IMR-90 (cell line): ENCODE measurements at regions not wholly inside any gene's neighbourhood (a gene's known extent, or its start where the extent isn't known, plus 50 kb on each side); places are given as distances from the start of the nearest gene placed in this dataset.
A peak's percentile ranks its signal among the peaks of the same experiment; 100 is the strongest.

ENCODE experiments used
- ATAC-seq: fragments of 200-7000 bp; cut with Tn5 transposase; 2 replicates; pipeline ENCODE4 v1.9.1; 2020; ENCODE audit warnings: low read depth, mild to moderate bottlenecking, moderate library complexity
- BruUV-seq: library from RNA; stranded (reverse); fragments of 400-500 nt; replicated peaks from 2 replicates; lab custom pipeline; 2021; lab: Mats Ljungman, UMichigan
- CTCF ChIA-PET: fragments of 300-600 bp; formaldehyde crosslinking; extraction: SDS; loops from one replicate; lab custom pipeline; 2021; ENCODE audit warnings: antibody characterized with exemption; lab: Yijun Ruan, JAX
- POLR2A ChIA-PET: fragments of 300-600 bp; sonication (Branson Sonifier 250); formaldehyde crosslinking; loops from one replicate; lab custom pipeline; 2022; ENCODE audit warnings: antibody characterized with exemption; ENCODE audit not compliant: unreplicated experiment; lab: Charles Lee
- DNase-seq: peaks from one replicate; pipeline ENCODE4 v3.0.0; 2013
- H2AFZ ChIP-seq: replicated peaks from 2 replicates; pipeline ENCODE3; 2013; ENCODE audit warnings: low read length, mild to moderate bottlenecking; ENCODE audit not compliant: poor library complexity
- H2AK5ac ChIP-seq: 2 replicates; pipeline ENCODE4 v1.6.1; 2013; ENCODE audit warnings: low read depth, low read length, inconsistent platforms
- H2AK9ac ChIP-seq: replicated peaks from 2 replicates; pipeline ENCODE3; 2013; ENCODE audit warnings: mild to moderate bottlenecking, low read depth, low read length, moderate library complexity; ENCODE audit not compliant: poor library complexity
- H2BK120ac ChIP-seq: 2 replicates; pipeline ENCODE4 v1.6.1; 2013; ENCODE audit warnings: low read depth, low read length, inconsistent platforms
- H2BK15ac ChIP-seq: 3 replicates; pipeline ENCODE4 v1.6.1; 2013; ENCODE audit warnings: low read depth, low read length, inconsistent platforms
- H2BK20ac ChIP-seq: 2 replicates; pipeline ENCODE4 v1.6.1; 2013; ENCODE audit warnings: low read depth, mild to moderate bottlenecking, inconsistent platforms, low read length, moderate library complexity
- H2BK5ac ChIP-seq: 2 replicates; pipeline ENCODE4 v1.6.1; 2013; ENCODE audit warnings: mild to moderate bottlenecking, low read depth, low read length, inconsistent platforms; ENCODE audit not compliant: poor library complexity, severe bottlenecking
- H3K14ac ChIP-seq: replicated peaks from 2 replicates; pipeline ENCODE4 v1.6.1; 2013; ENCODE audit warnings: low read depth, low read length, inconsistent platforms
- H3K18ac ChIP-seq: 2 replicates; pipeline ENCODE4 v1.6.1; 2013; ENCODE audit warnings: low read depth, low read length, control low read depth
- H3K23ac ChIP-seq: 2 replicates; pipeline ENCODE4 v1.6.1; 2013; ENCODE audit warnings: low read depth, low read length, inconsistent platforms
- H3K27ac ChIP-seq: 2 replicates; pipeline ENCODE4 v1.5.1; 2013; ENCODE audit warnings: mild to moderate bottlenecking, control low read depth, low read length; ENCODE audit not compliant: insufficient read depth
- H3K27me3 ChIP-seq: 2 replicates; pipeline ENCODE4 v1.6.1; 2013; ENCODE audit warnings: low read length; ENCODE audit not compliant: control insufficient read depth, insufficient read depth
- H3K36me3 ChIP-seq: 2 replicates; pipeline ENCODE4 v1.6.1; 2013; ENCODE audit warnings: low read length, mixed read lengths; ENCODE audit not compliant: control insufficient read depth, insufficient read depth
- H3K4ac ChIP-seq: 2 replicates; pipeline ENCODE4 v1.6.1; 2013; ENCODE audit warnings: low read depth, low read length, inconsistent platforms
- H3K4me1 ChIP-seq: 2 replicates; pipeline ENCODE4 v1.6.1; 2013; ENCODE audit warnings: low read length, mixed read lengths; ENCODE audit not compliant: control insufficient read depth, insufficient read depth
- H3K4me2 ChIP-seq: 2 replicates; pipeline ENCODE4 v1.6.1; 2013; ENCODE audit warnings: low read depth, mild to moderate bottlenecking, control low read depth, low read length, moderate library complexity
- H3K4me3 ChIP-seq: 2 replicates; pipeline ENCODE4 v1.5.1; 2013; ENCODE audit warnings: low read depth, mild to moderate bottlenecking, control low read depth, low read length, moderate library complexity; ENCODE audit not compliant: insufficient read depth
- H3K56ac ChIP-seq: 2 replicates; pipeline ENCODE4 v1.6.1; 2013; ENCODE audit warnings: low read length, inconsistent platforms; ENCODE audit not compliant: insufficient read depth; ENCODE audit errors: extremely low read depth
- H3K79me1 ChIP-seq, 2 experiments: 2 replicates each; pipeline ENCODE4 v1.6.1; 2013; ENCODE audit warnings: low read length in 2 of 2, inconsistent platforms in 1 of 2, low read depth in 1 of 2
- H3K9ac ChIP-seq: 2 replicates; pipeline ENCODE4 v1.6.1; 2013; ENCODE audit warnings: low read depth, low read length, control low read depth
- H3K9me1 ChIP-seq: 2 replicates; pipeline ENCODE4 v1.6.1; 2013; ENCODE audit warnings: low read length, inconsistent platforms; ENCODE audit not compliant: insufficient read depth
- H3K9me3 ChIP-seq: 2 replicates; pipeline ENCODE4 v1.6.1; 2013; ENCODE audit warnings: low read length; ENCODE audit not compliant: control insufficient read depth, insufficient read depth
- H4K20me1 ChIP-seq: 2 replicates; pipeline ENCODE4 v1.6.1; 2013; ENCODE audit warnings: low read length, inconsistent platforms; ENCODE audit not compliant: insufficient read depth
- H4K5ac ChIP-seq: 2 replicates; pipeline ENCODE4 v1.6.1; 2013; ENCODE audit warnings: mild to moderate bottlenecking, low read depth, low read length, control low read depth
- H4K8ac ChIP-seq, 2 experiments: 2 replicates each; pipeline ENCODE4 v1.6.1; 2013; ENCODE audit warnings: low read depth in 2 of 2, low read length in 2 of 2, control low read depth in 1 of 2, inconsistent platforms in 1 of 2
- H4K91ac ChIP-seq: 2 replicates; pipeline ENCODE4 v1.6.1; 2013; ENCODE audit warnings: low read depth, low read length, inconsistent platforms; ENCODE audit not compliant: insufficient read depth
- BHLHE40 ChIP-seq: fragments of 150-350 bp; IDR thresholded peaks from 2 replicates; pipeline ENCODE4 v1.6.1; 2016; ENCODE audit warnings: mild to moderate bottlenecking, low read depth, low read length
- CEBPB ChIP-seq: IDR thresholded peaks from 2 replicates; pipeline ENCODE4 v1.6.1; 2012; ENCODE audit warnings: low read depth, low read length, improper control_type of control experiment
- CHD1 ChIP-seq: IDR thresholded peaks from 2 replicates; pipeline ENCODE4 v1.6.1; 2012; ENCODE audit warnings: low read depth, low read length, improper control_type of control experiment
- CTCF ChIP-seq: conservative IDR thresholded peaks from 2 replicates; pipeline ENCODE4 v1.5.1; 2012; ENCODE audit warnings: mild to moderate bottlenecking, low read depth, low read length, improper control_type of control experiment
- ELK1 ChIP-seq: fragments of 150-350 bp; IDR thresholded peaks from 2 replicates; pipeline ENCODE4 v1.6.1; 2016; ENCODE audit warnings: low read depth, mild to moderate bottlenecking, low read length, moderate library complexity, borderline replicate concordance
- FOS ChIP-seq: fragments of 150-350 bp; IDR thresholded peaks from 2 replicates; pipeline ENCODE4 v1.6.1; 2016; ENCODE audit warnings: low read depth, low read length
- MAFK ChIP-seq: IDR thresholded peaks from 2 replicates; pipeline ENCODE4 v1.6.1; 2012; ENCODE audit warnings: low read depth, low read length, improper control_type of control experiment
- MAZ ChIP-seq: IDR thresholded peaks from 2 replicates; pipeline ENCODE4 v1.6.1; 2012; ENCODE audit warnings: low read depth, mild to moderate bottlenecking, low read length, improper control_type of control experiment, moderate library complexity, borderline replicate concordance
- MXI1 ChIP-seq: IDR thresholded peaks from 2 replicates; pipeline ENCODE4 v1.6.1; 2012; ENCODE audit warnings: low read depth, mild to moderate bottlenecking, low read length, moderate library complexity, borderline replicate concordance
- NFE2L2 ChIP-seq: fragments of 150-350 bp; IDR thresholded peaks from 2 replicates; pipeline ENCODE4 v1.6.1; 2016; ENCODE audit warnings: low read depth, mild to moderate bottlenecking, low read length
- POLR2A ChIP-seq: IDR thresholded peaks from 2 replicates; pipeline ENCODE4 v1.6.1; 2012; ENCODE audit warnings: mild to moderate bottlenecking, low read depth, low read length
- RAD21 ChIP-seq: IDR thresholded peaks from 2 replicates; pipeline ENCODE4 v1.6.1; 2012; ENCODE audit warnings: low read length, improper control_type of control experiment
- RCOR1 ChIP-seq: IDR thresholded peaks from 2 replicates; pipeline ENCODE4 v1.6.1; 2012; ENCODE audit warnings: mild to moderate bottlenecking, low read length, improper control_type of control experiment; ENCODE audit not compliant: insufficient replicate concordance
- RFX5 ChIP-seq: IDR thresholded peaks from 2 replicates; pipeline ENCODE4 v1.8.0; 2012; ENCODE audit warnings: low read depth, mild to moderate bottlenecking, low read length, moderate library complexity
- SMC3 ChIP-seq: fragments of 150-350 bp; IDR thresholded peaks from 2 replicates; pipeline ENCODE4 v1.6.1; 2016; ENCODE audit warnings: low read depth, mild to moderate bottlenecking, antibody characterized with exemption, low read length, moderate library complexity
- WGBS, 2 experiments: methylation state at CpG; one replicate each; pipeline versions ENCODE4 v1.1.5 to v1.1.7; 2013; ENCODE audit warnings: missing lambda C conversion rate in 2 of 2; ENCODE audit not compliant: insufficient read length in 1 of 2; ENCODE audit errors: extremely low coverage in 2 of 2; 5-methylcytosine and 5-hydroxymethylcytosine counted together
- dilution Hi-C: fragments of 300-500 bp; cut with HindIII; formaldehyde crosslinking; loops from one replicate; pipeline ENCODE4 v1.14.3; 2018; ENCODE audit warnings: low sequenced_read_pairs; ENCODE audit not compliant: unreplicated experiment
- in situ Hi-C: fragments of 300-500 bp; cut with MboI; formaldehyde crosslinking; loops from 3 replicates; pipeline ENCODE4 v1.14.3; 2019; ENCODE audit warnings: low sequenced_read_pairs, inconsistent platforms, mixed read lengths
- intact Hi-C: fragments of 100-400 bp; cut with micrococcal nuclease; formaldehyde crosslinking; loops from 2 replicates; pipeline ENCODE4 v1.10.0; 2022
- TF ChIP-seq, protein P1 (sequence below): fragments of 150-350 bp; IDR thresholded peaks from 2 replicates; pipeline ENCODE4 v1.6.1; 2017; ENCODE audit warnings: mild to moderate bottlenecking, antibody characterized with exemption, low read length, low read depth

DNA sequence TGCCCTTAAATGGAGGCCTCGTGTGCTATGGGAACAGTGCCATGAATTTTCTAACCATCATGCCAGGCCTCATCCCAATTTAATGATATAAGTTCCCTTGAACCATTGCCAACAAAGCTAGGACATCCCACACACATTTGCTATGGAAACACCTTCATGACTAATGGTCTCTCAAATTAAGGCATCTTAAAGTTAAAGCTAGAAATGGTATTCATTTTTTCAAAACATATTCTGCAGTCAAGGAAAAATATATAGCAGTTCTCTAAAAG is 117.3 kb downstream of the BTG1 start:
- H2BK5ac ChIP-seq, result no peak overlapping the region
- no peak overlapping the region for H3K4me3 ChIP-seq
- ChIA-PET CTCF (interaction anchor here (0.6 kb wide), 1 partner anchor 467 kb away, joined by 3 read pairs; no protein-coding TSS in a partner anchor), POLR2A (no interaction called here)
- no peak overlapping the region for H3K56ac ChIP-seq
- ATAC-seq (no peak), DNase-seq (no peak)
- peak overlapping the region; percentile 34; the same call in 1 of the 2 replicates for H2BK20ac ChIP-seq
- H2BK15ac ChIP-seq, result peak overlapping the region; percentile 43; the same call in 1 of the 3 replicates
- no peak overlapping the region for H4K91ac ChIP-seq
- no TSS peak for BruUV-seq
- no peaks in the 10 kb centered on the region for H3K9me3 ChIP-seq
- no peak overlapping the region for H4K5ac ChIP-seq
- 0 out of 2 replicates have a peak overlapping the region, but pooled peaks have one; percentile 17 for H3K4ac ChIP-seq
- H4K20me1 ChIP-seq, result no peaks in the 10 kb centered on the region
- H3K9ac ChIP-seq, result no peak overlapping the region
- no peak overlapping the region; a peak in 1 of 4 replicates for H4K8ac ChIP-seq
- no peaks in the 10 kb centered on the region for H3K27me3 ChIP-seq
- H3K4me1 ChIP-seq, result no peaks in the 10 kb centered on the region; the same call in 1 of the 2 replicates
- TF ChIP-seq POLR2A (no peak), CHD1 (no peak), MAFK (no peak), CTCF (no peak), RAD21 (no peak), RCOR1 (no peak), CEBPB (no peak), FOS (no peak), MXI1 (no peak), NFE2L2 (no peak), ELK1 (no peak), SMC3 (no peak), MAZ (no peak), RFX5 (no peak), BHLHE40 (no peak)
- TF ChIP-seq, protein P1, sequence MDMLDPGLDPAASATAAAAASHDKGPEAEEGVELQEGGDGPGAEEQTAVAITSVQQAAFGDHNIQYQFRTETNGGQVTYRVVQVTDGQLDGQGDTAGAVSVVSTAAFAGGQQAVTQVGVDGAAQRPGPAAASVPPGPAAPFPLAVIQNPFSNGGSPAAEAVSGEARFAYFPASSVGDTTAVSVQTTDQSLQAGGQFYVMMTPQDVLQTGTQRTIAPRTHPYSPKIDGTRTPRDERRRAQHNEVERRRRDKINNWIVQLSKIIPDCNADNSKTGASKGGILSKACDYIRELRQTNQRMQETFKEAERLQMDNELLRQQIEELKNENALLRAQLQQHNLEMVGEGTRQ, result no peak
- no peak overlapping the region for H3K4me2 ChIP-seq
- in situ Hi-C loops (no loop called here), dilution Hi-C loops (no loop called here), intact Hi-C loops (no loop called here)
- no peaks in the 10 kb centered on the region for H3K36me3 ChIP-seq
- H2AK5ac ChIP-seq, result no peak overlapping the region
- no peaks in the 10 kb centered on the region for H3K9me1 ChIP-seq
- no peak overlapping the region for H3K18ac ChIP-seq
- no peaks in the 10 kb centered on the region for H3K79me1 ChIP-seq
- no CpG with 5 or more reads among the region's 1 CpG for WGBS, 2 experiments
- H2AK9ac ChIP-seq, result no peak overlapping the region
- H3K14ac ChIP-seq, result no peak overlapping the region
- no peak overlapping the region for H3K23ac ChIP-seq
- no peak overlapping the region for H3K27ac ChIP-seq
- no peak overlapping the region for H2AFZ ChIP-seq
- no peak overlapping the region for H2BK120ac ChIP-seq
